ENCODE measurements at regions not wholly inside any gene's neighbourhood (a gene's known extent, or its start where the extent isn't known, plus 50 kb on each side); places are given as distances from the start of the nearest gene placed in this dataset.
A peak's percentile ranks its signal among the peaks of the same experiment; 100 is the strongest.

GRCh38 chr2:121132762-121133107, 152.3 kb downstream of the TFCP2L1 start:
- Histone ChIP-seq H3K9me3 (replicated peaks; ENCODE audit: control insufficient read depth, insufficient read depth, low read length) (no peaks in the 10 kb centered on the region), H2AFZ (ENCODE audit: control insufficient read depth, low read depth, low read length) (no peak overlapping the region), H3K4me1 (ENCODE audit: control insufficient read depth, insufficient read depth, low read length) (no peaks in the 10 kb centered on the region), H3K4me3 (no peak overlapping the region), H3K27me3 (replicated peaks in 1 of 2; ENCODE audit: control insufficient read depth in 2 of 2, insufficient read depth in 2 of 2, low read length in 1 of 2) (0 out of 4 replicates have a peak, but pooled peaks cover 0 to 1% of the 10 kb centered on the region in 2 experiments), H3K79me2 (ENCODE audit: control insufficient read depth, insufficient read depth, low read length) (no peaks in the 10 kb centered on the region), H3K36me3 (ENCODE audit: control insufficient read depth in 2 of 2, insufficient read depth in 2 of 2, low read length in 1 of 2) (no peaks in the 10 kb centered on the region), H3K4me2 (ENCODE audit: control insufficient read depth, insufficient read depth) (no peak overlapping the region), H3K27ac (ENCODE audit: control insufficient read depth, insufficient read depth) (no peak overlapping the region), H3K9ac (ENCODE audit: control insufficient read depth, insufficient read depth, low read length) (no peak overlapping the region), H4K20me1 (ENCODE audit: control insufficient read depth, insufficient read depth) (no peaks in the 10 kb centered on the region)
- no peak for ATAC-seq
- ChIA-PET RAD21 (ENCODE audit: unreplicated experiment) (no interaction called here), CTCF (interaction anchor here (1.3 kb wide), 1 partner anchor 53 kb away, joined by 3 read pairs; no protein-coding TSS in a partner anchor), SMC1A (ENCODE audit: uncharacterized antibody, unreplicated experiment) (interaction anchor here (0.7 kb wide), 1 partner anchor 52 kb away, joined by 3 read pairs; no protein-coding TSS in a partner anchor), POLR2A (no interaction called here)
- no peak for DNase-seq (ENCODE audit: low read depth, low spot score)
- 4% methylated on average over 6 of the region's 6 CpGs for WGBS (ENCODE audit: insufficient coverage, insufficient replicate concordance, low lambda C conversion rate, missing lambda C conversion rate)
- TF ChIP-seq TARDBP (IDR thresholded peaks at IDR 0.05; ENCODE audit: borderline replicate concordance) (no peak), RCOR1 (conservative IDR thresholded peaks at IDR 0.05; ENCODE audit: low read depth, low read length) (no peak), IRF3 (IDR thresholded peaks at IDR 0.05) (no peak), STAT3 (IDR thresholded peaks at IDR 0.05; ENCODE audit: low read depth, low read length) (no peak), MXI1 (IDR thresholded peaks at IDR 0.05; ENCODE audit: low read depth, low read length) (no peak), SUZ12 (IDR thresholded peaks at IDR 0.05; ENCODE audit: unreplicated experiment) (no peak)
- no peak for FAIRE-seq
- BruUV-seq (replicated peaks), result no TSS peak
- intact Hi-C loops (cut with micrococcal nuclease; ENCODE audit: unreplicated experiment) (no loop called here), in situ Hi-C loops (cut with MboI) (no loop called here)

- POLR2A ChIA-PET, result no interaction called here
- peak; percentile 49 for FAIRE-seq
- CTCF ChIA-PET, result no interaction called here
Measured at GRCh38 chr2:121133551-121134319, 151.3 kb downstream of the TFCP2L1 start.

More at GRCh38 chr2:121133551-121134319, 151.3 kb downstream of the TFCP2L1 start:
- 56% methylated on average over 13 of the region's 13 CpGs for WGBS (ENCODE audit: insufficient coverage, insufficient replicate concordance, low lambda C conversion rate, missing lambda C conversion rate)
- TF ChIP-seq BHLHE40 (IDR thresholded peaks at IDR 0.05; ENCODE audit: borderline replicate concordance in 1 of 2, low read depth in 2 of 2, low read length in 1 of 2) (0 out of 4 replicates have a peak, but pooled peaks of 1 of the 2 experiments have one; percentile 9), HCFC1 (IDR thresholded peaks at IDR 0.05; ENCODE audit: low read length) (no peak), CHD4 (IDR thresholded peaks at IDR 0.05) (no peak), BMI1 (IDR thresholded peaks at IDR 0.05; ENCODE audit: borderline replicate concordance) (peak; percentile 29; the same call in 1 of the 2 replicates), DPF2 (IDR thresholded peaks at IDR 0.05) (peak; percentile 91)
- RAD21 ChIA-PET (ENCODE audit: unreplicated experiment), result no interaction called here
- in situ Hi-C loops (cut with MboI), result no loop called here
- Histone ChIP-seq H3K9ac (ENCODE audit: control insufficient read depth, insufficient read depth, low read length) (no peak overlapping the region), H3K36me3 (ENCODE audit: control insufficient read depth in 2 of 2, insufficient read depth in 2 of 2, low read length in 1 of 2) (no peaks in the 10 kb centered on the region), H3K4me2 (ENCODE audit: control insufficient read depth, insufficient read depth) (no peak overlapping the region), H3K27ac (ENCODE audit: control insufficient read depth, insufficient read depth) (no peak overlapping the region), H3K4me3 (no peak overlapping the region), H4K20me1 (ENCODE audit: control insufficient read depth, insufficient read depth) (no peaks in the 10 kb centered on the region), H3K4me1 (ENCODE audit: control insufficient read depth, insufficient read depth, low read length) (no peaks in the 10 kb centered on the region), H3K9me3 (replicated peaks; ENCODE audit: control insufficient read depth, insufficient read depth, low read length) (no peaks in the 10 kb centered on the region), H2AFZ (ENCODE audit: control insufficient read depth, low read depth, low read length) (no peak overlapping the region), H3K79me2 (ENCODE audit: control insufficient read depth, insufficient read depth, low read length) (no peaks in the 10 kb centered on the region), H3K27me3 (replicated peaks in 1 of 2; ENCODE audit: control insufficient read depth in 2 of 2, insufficient read depth in 2 of 2, low read length in 1 of 2) (no peaks in the 10 kb centered on the region)
- intact Hi-C loops (cut with micrococcal nuclease; ENCODE audit: unreplicated experiment), result no loop called here
- DNase-seq (ENCODE audit: low read depth, low spot score) (no peak), ATAC-seq (no peak)
- SMC1A ChIA-PET (ENCODE audit: uncharacterized antibody, unreplicated experiment), result no interaction called here
- BruUV-seq (replicated peaks), result no TSS peak
